ENCODE measurements at regions not wholly inside any gene's neighbourhood (a gene's known extent, or its start where the extent isn't known, plus 50 kb on each side); places are given as distances from the start of the nearest gene placed in this dataset.

DNA sequence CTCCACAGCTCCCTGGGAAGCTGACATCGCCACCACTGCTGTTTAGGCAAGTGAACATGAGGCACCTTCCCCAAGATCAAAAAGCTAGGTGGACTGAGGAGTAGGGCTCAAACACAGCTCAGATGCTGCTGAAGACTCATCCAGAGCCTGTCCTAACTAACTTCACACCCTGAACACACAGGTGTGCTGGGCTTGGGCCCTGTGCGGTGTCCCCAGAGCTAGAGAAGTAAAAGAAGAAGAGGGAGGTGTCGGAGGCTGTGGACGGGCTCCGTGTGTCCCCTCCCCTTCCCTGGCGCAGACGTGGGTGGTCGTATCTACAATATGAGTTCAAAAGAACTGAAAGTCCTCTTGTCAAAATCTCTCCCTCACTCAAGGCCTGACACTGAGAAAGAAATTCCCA, 373.4 kb upstream of the MGMT start:
- no peaks in the 10 kb centered on the region for H3K27me3 ChIP-seq (ENCODE audit: insufficient read depth, low read length, poor library complexity)
- no peak overlapping the region for H3K4me2 ChIP-seq (ENCODE audit: insufficient read depth, low read length)
- H3K9ac ChIP-seq (ENCODE audit: low read depth, low read length), result no peak overlapping the region
- H3K4me3 ChIP-seq (ENCODE audit: low read depth in 1 of 2, low read length in 2 of 2), result no peak overlapping the region
- no peaks in the 10 kb centered on the region for H3K9me3 ChIP-seq (ENCODE audit: insufficient read depth, low read length, severe bottlenecking)
- no peak for ATAC-seq (ENCODE audit: insufficient read depth, low read depth)
- H3K27ac ChIP-seq (ENCODE audit: low read length), result no peak overlapping the region
- no peaks in the 10 kb centered on the region for H4K20me1 ChIP-seq (ENCODE audit: insufficient read depth, low read length)
- DNase-seq, result no peak
- no peaks in the 10 kb centered on the region for H3K79me2 ChIP-seq (ENCODE audit: insufficient read depth, low read length)
- no peak for TF ChIP-seq EZH2 (IDR thresholded peaks at IDR 0.05; ENCODE audit: borderline replicate concordance, low read depth, low read length, severe bottlenecking)
- TF ChIP-seq, protein P1, sequence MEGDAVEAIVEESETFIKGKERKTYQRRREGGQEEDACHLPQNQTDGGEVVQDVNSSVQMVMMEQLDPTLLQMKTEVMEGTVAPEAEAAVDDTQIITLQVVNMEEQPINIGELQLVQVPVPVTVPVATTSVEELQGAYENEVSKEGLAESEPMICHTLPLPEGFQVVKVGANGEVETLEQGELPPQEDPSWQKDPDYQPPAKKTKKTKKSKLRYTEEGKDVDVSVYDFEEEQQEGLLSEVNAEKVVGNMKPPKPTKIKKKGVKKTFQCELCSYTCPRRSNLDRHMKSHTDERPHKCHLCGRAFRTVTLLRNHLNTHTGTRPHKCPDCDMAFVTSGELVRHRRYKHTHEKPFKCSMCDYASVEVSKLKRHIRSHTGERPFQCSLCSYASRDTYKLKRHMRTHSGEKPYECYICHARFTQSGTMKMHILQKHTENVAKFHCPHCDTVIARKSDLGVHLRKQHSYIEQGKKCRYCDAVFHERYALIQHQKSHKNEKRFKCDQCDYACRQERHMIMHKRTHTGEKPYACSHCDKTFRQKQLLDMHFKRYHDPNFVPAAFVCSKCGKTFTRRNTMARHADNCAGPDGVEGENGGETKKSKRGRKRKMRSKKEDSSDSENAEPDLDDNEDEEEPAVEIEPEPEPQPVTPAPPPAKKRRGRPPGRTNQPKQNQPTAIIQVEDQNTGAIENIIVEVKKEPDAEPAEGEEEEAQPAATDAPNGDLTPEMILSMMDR (IDR thresholded peaks at IDR 0.05; ENCODE audit: borderline replicate concordance, extremely low read depth, low read length, poor library complexity, severe bottlenecking), result no peak
- H2AFZ ChIP-seq (ENCODE audit: low read depth, low read length), result no peak overlapping the region
- no peaks in the 10 kb centered on the region for H3K36me3 ChIP-seq (ENCODE audit: insufficient read depth, low read length)
- peaks cover 14% of the 10 kb centered on the region for H3K4me1 ChIP-seq (ENCODE audit: insufficient read depth, low read length)

DNA sequence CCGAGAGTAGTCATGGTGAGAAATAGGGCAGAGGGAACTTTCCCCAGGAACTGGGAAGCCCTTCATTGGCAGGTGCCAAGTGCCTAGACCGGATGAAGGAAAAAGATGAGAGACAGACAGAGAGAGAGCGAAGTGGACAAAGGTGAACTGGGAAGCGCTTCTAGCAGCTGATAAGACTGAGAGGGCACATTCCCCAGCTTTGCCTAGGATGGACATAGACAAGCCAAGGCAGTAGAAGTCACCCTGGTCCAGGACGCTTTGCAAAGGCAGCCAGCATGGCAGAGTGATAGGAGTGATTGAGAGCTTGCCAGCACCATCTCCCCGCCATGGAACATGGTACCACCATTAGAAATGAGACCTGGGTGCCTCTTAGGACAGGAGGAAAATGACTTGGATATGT, 372.8 kb upstream of the MGMT start:
- Histone ChIP-seq H2AFZ (ENCODE audit: low read depth, low read length) (no peak overlapping the region), H3K9me3 (ENCODE audit: insufficient read depth, low read length, severe bottlenecking) (no peaks in the 10 kb centered on the region), H4K20me1 (ENCODE audit: insufficient read depth, low read length) (no peaks in the 10 kb centered on the region), H3K4me1 (ENCODE audit: insufficient read depth, low read length) (peaks cover 14% of the 10 kb centered on the region), H3K9ac (ENCODE audit: low read depth, low read length) (no peak overlapping the region), H3K79me2 (ENCODE audit: insufficient read depth, low read length) (no peaks in the 10 kb centered on the region), H3K4me3 (ENCODE audit: low read depth in 1 of 2, low read length in 2 of 2) (no peak overlapping the region), H3K4me2 (ENCODE audit: insufficient read depth, low read length) (no peak overlapping the region), H3K27ac (ENCODE audit: low read length) (no peak overlapping the region), H3K36me3 (ENCODE audit: insufficient read depth, low read length) (no peaks in the 10 kb centered on the region), H3K27me3 (ENCODE audit: insufficient read depth, low read length, poor library complexity) (no peaks in the 10 kb centered on the region)
- TF ChIP-seq EZH2 (IDR thresholded peaks at IDR 0.05; ENCODE audit: borderline replicate concordance, low read depth, low read length, severe bottlenecking), result no peak
- TF ChIP-seq, protein P1 (IDR thresholded peaks at IDR 0.05; ENCODE audit: borderline replicate concordance, extremely low read depth, low read length, poor library complexity, severe bottlenecking), result no peak
- no peak for ATAC-seq (ENCODE audit: insufficient read depth, low read depth)
- DNase-seq, result no peak

DNA sequence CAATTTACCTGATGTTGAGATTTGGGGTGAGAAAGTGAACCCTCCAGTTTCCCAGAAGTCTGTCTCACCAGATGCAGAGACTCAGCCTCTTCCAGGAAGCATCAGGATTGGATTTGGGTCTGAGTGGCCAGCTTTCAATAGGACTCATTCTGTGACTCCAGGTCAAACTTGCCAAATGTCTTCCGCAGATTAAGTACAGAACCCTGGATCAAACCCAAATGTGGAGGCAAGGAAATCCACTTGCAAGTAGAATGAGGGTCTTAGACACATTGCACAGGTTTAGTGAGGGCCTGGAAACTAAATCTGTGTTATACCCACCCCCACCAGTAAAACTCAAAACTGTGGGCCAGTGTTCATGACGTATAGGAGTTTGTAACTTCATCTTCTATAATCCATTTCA, 372.2 kb upstream of the MGMT start:
- H2AFZ ChIP-seq (ENCODE audit: low read depth, low read length), result no peak overlapping the region
- H4K20me1 ChIP-seq (ENCODE audit: insufficient read depth, low read length), result no peaks in the 10 kb centered on the region
- no peak overlapping the region for H3K4me2 ChIP-seq (ENCODE audit: insufficient read depth, low read length)
- ATAC-seq (ENCODE audit: insufficient read depth, low read depth) (no peak), DNase-seq (no peak)
- H3K4me3 ChIP-seq (ENCODE audit: low read depth in 1 of 2, low read length in 2 of 2), result no peak overlapping the region
- H3K27me3 ChIP-seq (ENCODE audit: insufficient read depth, low read length, poor library complexity), result no peaks in the 10 kb centered on the region
- no peaks in the 10 kb centered on the region for H3K36me3 ChIP-seq (ENCODE audit: insufficient read depth, low read length)
- H3K27ac ChIP-seq (ENCODE audit: low read length), result no peak overlapping the region
- no peak overlapping the region for H3K9ac ChIP-seq (ENCODE audit: low read depth, low read length)
- no peak for TF ChIP-seq EZH2 (IDR thresholded peaks at IDR 0.05; ENCODE audit: borderline replicate concordance, low read depth, low read length, severe bottlenecking)
- TF ChIP-seq, protein P1 (IDR thresholded peaks at IDR 0.05; ENCODE audit: borderline replicate concordance, extremely low read depth, low read length, poor library complexity, severe bottlenecking), result no peak
- H3K4me1 ChIP-seq (ENCODE audit: insufficient read depth, low read length), result peaks cover 15% of the 10 kb centered on the region
- no peaks in the 10 kb centered on the region for H3K9me3 ChIP-seq (ENCODE audit: insufficient read depth, low read length, severe bottlenecking)
- H3K79me2 ChIP-seq (ENCODE audit: insufficient read depth, low read length), result no peaks in the 10 kb centered on the region

DNA sequence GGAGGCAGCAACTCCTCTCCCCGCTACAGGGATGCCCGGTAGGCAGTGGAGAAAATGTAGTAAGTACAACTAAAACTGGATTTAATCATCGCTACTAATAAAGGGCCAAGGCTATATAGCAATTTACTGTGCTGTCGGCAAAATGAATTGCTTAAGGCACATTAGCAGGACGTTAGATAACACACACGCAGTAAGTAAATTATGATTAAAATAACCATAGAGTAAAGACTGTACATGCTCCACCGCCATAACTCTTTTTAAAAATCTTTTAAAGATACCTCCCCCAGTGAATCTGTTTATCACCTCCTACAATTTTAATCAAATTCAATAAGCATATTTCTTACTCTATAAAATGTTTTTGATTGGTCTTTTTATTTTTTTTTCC, 371.4 kb upstream of the MGMT start:
- no peak overlapping the region for H3K9ac ChIP-seq (ENCODE audit: low read depth, low read length)
- no peak overlapping the region for H3K27ac ChIP-seq (ENCODE audit: low read length)
- H3K79me2 ChIP-seq (ENCODE audit: insufficient read depth, low read length), result no peaks in the 10 kb centered on the region
- DNase-seq (no peak), ATAC-seq (ENCODE audit: insufficient read depth, low read depth) (no peak)
- H3K36me3 ChIP-seq (ENCODE audit: insufficient read depth, low read length), result no peaks in the 10 kb centered on the region
- no peak overlapping the region for H3K4me2 ChIP-seq (ENCODE audit: insufficient read depth, low read length)
- no peaks in the 10 kb centered on the region for H3K27me3 ChIP-seq (ENCODE audit: insufficient read depth, low read length, poor library complexity)
- peaks cover 23% of the 10 kb centered on the region for H3K4me1 ChIP-seq (ENCODE audit: insufficient read depth, low read length)
- H4K20me1 ChIP-seq (ENCODE audit: insufficient read depth, low read length), result no peaks in the 10 kb centered on the region
- H3K9me3 ChIP-seq (ENCODE audit: insufficient read depth, low read length, severe bottlenecking), result no peaks in the 10 kb centered on the region
- H2AFZ ChIP-seq (ENCODE audit: low read depth, low read length), result no peak overlapping the region
- TF ChIP-seq EZH2 (IDR thresholded peaks at IDR 0.05; ENCODE audit: borderline replicate concordance, low read depth, low read length, severe bottlenecking), result no peak
- TF ChIP-seq, protein P1 (IDR thresholded peaks at IDR 0.05; ENCODE audit: borderline replicate concordance, extremely low read depth, low read length, poor library complexity, severe bottlenecking), result no peak
- H3K4me3 ChIP-seq (ENCODE audit: low read depth in 1 of 2, low read length in 2 of 2), result no peak overlapping the region
